Naive thymus-derived CD8-positive, alpha-beta T cell (primary cell): ENCODE measurements at regions not wholly inside any gene's neighbourhood (a gene's known extent, or its start where the extent isn't known, plus 50 kb on each side); places are given as distances from the start of the nearest gene placed in this dataset.
"Not testable (repeated sequence)": the region's sequence is repeated elsewhere in the genome, so short reads cannot be mapped to it uniquely, and the experiment has no call there.

Experiments used
- ATAC-seq, 2 donors: fragments of 150-1000 bp; cut with Tn5 transposase in 1 of 2; sonication (Bioruptor Pico), chemical (Tn5 transposase) in 1 of 2; 1 replicate in 1 of 2; 2 replicates in 1 of 2; pipeline ENCODE4 v1.10.0; 2021; ENCODE audit warnings: mild to moderate bottlenecking in 2 of 2, moderate library complexity in 2 of 2
- POLR2A ChIA-PET: fragments of 350-600 bp; sonication (Branson Sonifier 250); formaldehyde crosslinking; loops from one replicate; lab custom pipeline; 2021; ENCODE audit warnings: antibody characterized with exemption; lab: Charles Lee
- DNase-seq, 10 donors: peaks; one replicate each; pipeline versions ENCODE4 v3.0.0 to v3.0.0-alpha.2; 2020 to 2022
- H3K27ac Mint-ChIP-seq, 10 donors: one replicate each; pipeline ENCODE4 v1.8.0; 2020 to 2022; ENCODE audit warnings: mild to moderate bottlenecking in 10 of 10, mixed read lengths in 10 of 10, moderate library complexity in 4 of 10, inconsistent platforms in 1 of 10
- H3K27me3 Mint-ChIP-seq, 5 donors: one replicate each; pipeline ENCODE4 v1.8.0; 2021 to 2022; ENCODE audit warnings: mixed read lengths in 5 of 5
- H3K36me3 Mint-ChIP-seq, 3 donors: one replicate each; pipeline ENCODE4 v1.8.0; 2020 to 2022; ENCODE audit warnings: mixed read lengths in 3 of 3, mild to moderate bottlenecking in 2 of 3, inconsistent platforms in 1 of 3
- H3K4me1 Mint-ChIP-seq, 4 donors: one replicate each; pipeline ENCODE4 v1.8.0; 2021 to 2022; ENCODE audit warnings: mixed read lengths in 4 of 4
- H3K4me3 Mint-ChIP-seq, 10 donors: one replicate each; pipeline ENCODE4 v1.8.0; 2020 to 2022; ENCODE audit warnings: mild to moderate bottlenecking in 10 of 10, mixed read lengths in 10 of 10, moderate library complexity in 6 of 10, inconsistent platforms in 1 of 10
- H3K9me3 Mint-ChIP-seq, 9 donors: one replicate each; pipeline ENCODE4 v1.8.0; 2020 to 2022; ENCODE audit warnings: mixed read lengths in 9 of 9, mild to moderate bottlenecking in 3 of 9, inconsistent platforms in 1 of 9, moderate library complexity in 1 of 9

GRCh38 chr3:75840160-75840559 lies 54.8 kb upstream of the ZNF717 start:
- POLR2A ChIA-PET, H3K36me3 Mint-ChIP-seq, H3K27ac Mint-ChIP-seq, H3K4me1 Mint-ChIP-seq, ATAC-seq, DNase-seq, H3K27me3 Mint-ChIP-seq, H3K4me3 Mint-ChIP-seq: not testable (repeated sequence)
- H3K9me3 Mint-ChIP-seq, result peaks cover 0 to 35% (median 12%) of the 10 kb centered on the region in 9 donors

GRCh38 chr3:75850301-75851008 lies 65.1 kb upstream of the ZNF717 start:
- POLR2A ChIA-PET, result not testable (repeated sequence)

GRCh38 chr3:75863130-75863529 lies 77.8 kb upstream of the ZNF717 start:
- H3K27ac Mint-ChIP-seq, result no peak overlapping the region
- peaks cover 0 to 6% (median 0%) of the 10 kb centered on the region in 3 donors for H3K36me3 Mint-ChIP-seq
- H3K4me1 Mint-ChIP-seq, result peaks cover 0 to 2% (median 0%) of the 10 kb centered on the region in 4 donors
- POLR2A ChIA-PET, result no interaction called here
- DNase-seq (no peak), ATAC-seq (no peak)
- H3K4me3 Mint-ChIP-seq, result no peak overlapping the region
- H3K27me3 Mint-ChIP-seq, result peaks cover 0 to 4% (median 0%) of the 10 kb centered on the region in 5 donors
- peaks cover 0 to 25% (median 11%) of the 10 kb centered on the region in 9 donors for H3K9me3 Mint-ChIP-seq

More at GRCh38 chr3:75850301-75851008, 65.1 kb upstream of the ZNF717 start:
- H3K27me3 Mint-ChIP-seq, H3K36me3 Mint-ChIP-seq, H3K4me3 Mint-ChIP-seq, DNase-seq, ATAC-seq, H3K27ac Mint-ChIP-seq, H3K4me1 Mint-ChIP-seq: not testable (repeated sequence)
- H3K9me3 Mint-ChIP-seq, result peaks cover 2 to 34% (median 12%) of the 10 kb centered on the region in 9 donors

- ATAC-seq (no peak), DNase-seq (no peak)
- Mint-ChIP-seq H3K9me3 (peaks cover under 1 to 25% (median 11%) of the 10 kb centered on the region in 9 donors), H3K4me1 (peaks cover 0 to 2% (median 0%) of the 10 kb centered on the region in 4 donors), H3K27me3 (peaks cover 0 to 4% (median 0%) of the 10 kb centered on the region in 5 donors), H3K4me3 (no peak overlapping the region), H3K27ac (no peak overlapping the region), H3K36me3 (no peaks in the 10 kb centered on the region)
- POLR2A ChIA-PET, result no interaction called here
These were observed 78.5 kb upstream of the ZNF717 start for GRCh38 chr3:75863878-75864277.

- H3K4me3 Mint-ChIP-seq, H3K4me1 Mint-ChIP-seq, DNase-seq, H3K27ac Mint-ChIP-seq, POLR2A ChIA-PET, H3K27me3 Mint-ChIP-seq, ATAC-seq, H3K36me3 Mint-ChIP-seq: not testable (repeated sequence)
- peaks cover 5 to 20% (median 14%) of the 10 kb centered on the region in 9 donors for H3K9me3 Mint-ChIP-seq
These were observed 98.4 kb upstream of the ZNF717 start for GRCh38 chr3:75883719-75884118.

GRCh38 chr3:75886971-75887526 lies 101.7 kb upstream of the ZNF717 start:
- ATAC-seq (no peak), DNase-seq (no peak)
- H3K27ac Mint-ChIP-seq, result no peak overlapping the region
- H3K27me3 Mint-ChIP-seq, result no peaks in the 10 kb centered on the region
- H3K36me3 Mint-ChIP-seq, result no peaks in the 10 kb centered on the region
- H3K9me3 Mint-ChIP-seq, result peaks cover 4 to 22% (median 10%) of the 10 kb centered on the region in 9 donors
- no peak overlapping the region for H3K4me3 Mint-ChIP-seq
- H3K4me1 Mint-ChIP-seq, result no peaks in the 10 kb centered on the region
- POLR2A ChIA-PET, result no interaction called here

GRCh38 chr3:75894234-75894633 lies 108.9 kb upstream of the ZNF717 start:
- H3K27ac Mint-ChIP-seq, result no peak overlapping the region
- no peaks in the 10 kb centered on the region for H3K27me3 Mint-ChIP-seq
- no peaks in the 10 kb centered on the region for H3K36me3 Mint-ChIP-seq
- H3K4me1 Mint-ChIP-seq, result no peaks in the 10 kb centered on the region
- no peak for ATAC-seq
- no peak for DNase-seq
- H3K4me3 Mint-ChIP-seq, result no peak overlapping the region
- H3K9me3 Mint-ChIP-seq, result peaks cover 0 to 24% (median 8%) of the 10 kb centered on the region in 9 donors
- POLR2A ChIA-PET, result no interaction called here

GRCh38 chr3:75896265-75896664 lies 110.9 kb upstream of the ZNF717 start:
- no peak for ATAC-seq
- POLR2A ChIA-PET, result no interaction called here
- Mint-ChIP-seq H3K4me1 (no peaks in the 10 kb centered on the region), H3K4me3 (no peak overlapping the region), H3K27me3 (no peaks in the 10 kb centered on the region), H3K9me3 (peaks cover 0 to 24% (median 8%) of the 10 kb centered on the region in 9 donors), H3K27ac (no peak overlapping the region), H3K36me3 (no peaks in the 10 kb centered on the region)
- no peak for DNase-seq

- H3K4me1 Mint-ChIP-seq, DNase-seq, H3K36me3 Mint-ChIP-seq, ATAC-seq, H3K4me3 Mint-ChIP-seq, POLR2A ChIA-PET, H3K27me3 Mint-ChIP-seq, H3K27ac Mint-ChIP-seq: not testable (repeated sequence)
- H3K9me3 Mint-ChIP-seq, result peaks cover 0 to 15% (median 4%) of the 10 kb centered on the region in 9 donors
These were observed 116.1 kb upstream of the ZNF717 start for GRCh38 chr3:75901446-75901845.

GRCh38 chr3:75906555-75907112 lies 121.3 kb upstream of the ZNF717 start:
- ATAC-seq (no peak), DNase-seq (no peak)
- Mint-ChIP-seq H3K27me3 (peaks cover 4 to 13% (median 6%) of the 10 kb centered on the region in 5 donors), H3K4me1 (peaks cover 0 to 5% (median under 1%) of the 10 kb centered on the region in 4 donors), H3K27ac (no peak overlapping the region), H3K36me3 (peaks cover 0 to 7% (median 0%) of the 10 kb centered on the region in 3 donors), H3K9me3 (peaks cover 0 to 16% (median 7%) of the 10 kb centered on the region in 9 donors), H3K4me3 (no peak overlapping the region)
- POLR2A ChIA-PET, result no interaction called here

GRCh38 chr3:75913800-75914350 lies 128.5 kb upstream of the ZNF717 start:
- DNase-seq, result no peak
- no peak for ATAC-seq

GRCh38 chr3:75914741-75915140 lies 129.4 kb upstream of the ZNF717 start:
- H3K36me3 Mint-ChIP-seq, H3K27ac Mint-ChIP-seq, H3K27me3 Mint-ChIP-seq, DNase-seq, H3K4me3 Mint-ChIP-seq, POLR2A ChIA-PET, ATAC-seq, H3K4me1 Mint-ChIP-seq: not testable (repeated sequence)
- peaks cover 10 to 37% (median 18%) of the 10 kb centered on the region in 9 donors for H3K9me3 Mint-ChIP-seq

More at GRCh38 chr3:75913800-75914350, 128.5 kb upstream of the ZNF717 start:
- Mint-ChIP-seq H3K36me3 (no peaks in the 10 kb centered on the region), H3K4me1 (no peaks in the 10 kb centered on the region), H3K27me3 (no peaks in the 10 kb centered on the region), H3K27ac (no peak overlapping the region), H3K4me3 (no peak overlapping the region), H3K9me3 (peaks cover 10 to 30% (median 18%) of the 10 kb centered on the region in 9 donors)
- POLR2A ChIA-PET, result no interaction called here

- peaks cover 0 to 9% (median 3%) of the 10 kb centered on the region in 9 donors for H3K9me3 Mint-ChIP-seq
- H3K4me3 Mint-ChIP-seq, result no peak overlapping the region
- POLR2A ChIA-PET, result no interaction called here
- H3K4me1 Mint-ChIP-seq, result no peaks in the 10 kb centered on the region
- no peaks in the 10 kb centered on the region for H3K36me3 Mint-ChIP-seq
- H3K27me3 Mint-ChIP-seq, result no peaks in the 10 kb centered on the region
- no peak overlapping the region for H3K27ac Mint-ChIP-seq
- ATAC-seq (no peak), DNase-seq (no peak)
These were observed 153.6 kb upstream of the ZNF717 start for GRCh38 chr3:75938921-75939320.
